Upper lobe of left lung (tissue), 4 donors: ENCODE measurements at regions not wholly inside any gene's neighbourhood (a gene's known extent, or its start where the extent isn't known, plus 50 kb on each side); places are given as distances from the start of the nearest gene placed in this dataset.

ENCODE experiments used
- POLR2A ChIP-seq, 4 donors: fragments of 450-650 bp; IDR thresholded peaks; one replicate each; pipeline ENCODE4 v1.5.1; 2016 to 2017; ENCODE audit warnings: antibody characterized with exemption in 4 of 4, mild to moderate bottlenecking in 2 of 4
- TF ChIP-seq, protein P1 (sequence below), 6 experiments: fragments of 450-650 bp in 4 of 6; fragments of 200-600 bp in 2 of 6; sonication (generic) in 2 of 6; IDR thresholded peaks; one replicate each; pipeline ENCODE4 v1.5.1; 2016 to 2019; ENCODE audit warnings: antibody characterized with exemption in 6 of 6

GRCh38 chr2:215718436-215718835, 282.6 kb upstream of the FN1 start:
- TF ChIP-seq, protein P1, sequence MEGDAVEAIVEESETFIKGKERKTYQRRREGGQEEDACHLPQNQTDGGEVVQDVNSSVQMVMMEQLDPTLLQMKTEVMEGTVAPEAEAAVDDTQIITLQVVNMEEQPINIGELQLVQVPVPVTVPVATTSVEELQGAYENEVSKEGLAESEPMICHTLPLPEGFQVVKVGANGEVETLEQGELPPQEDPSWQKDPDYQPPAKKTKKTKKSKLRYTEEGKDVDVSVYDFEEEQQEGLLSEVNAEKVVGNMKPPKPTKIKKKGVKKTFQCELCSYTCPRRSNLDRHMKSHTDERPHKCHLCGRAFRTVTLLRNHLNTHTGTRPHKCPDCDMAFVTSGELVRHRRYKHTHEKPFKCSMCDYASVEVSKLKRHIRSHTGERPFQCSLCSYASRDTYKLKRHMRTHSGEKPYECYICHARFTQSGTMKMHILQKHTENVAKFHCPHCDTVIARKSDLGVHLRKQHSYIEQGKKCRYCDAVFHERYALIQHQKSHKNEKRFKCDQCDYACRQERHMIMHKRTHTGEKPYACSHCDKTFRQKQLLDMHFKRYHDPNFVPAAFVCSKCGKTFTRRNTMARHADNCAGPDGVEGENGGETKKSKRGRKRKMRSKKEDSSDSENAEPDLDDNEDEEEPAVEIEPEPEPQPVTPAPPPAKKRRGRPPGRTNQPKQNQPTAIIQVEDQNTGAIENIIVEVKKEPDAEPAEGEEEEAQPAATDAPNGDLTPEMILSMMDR (IDR thresholded peaks at IDR 0.05), result no peak
- TF ChIP-seq POLR2A (IDR thresholded peaks at IDR 0.05), result no peak
